ENCODE measurements at regions not wholly inside any gene's neighbourhood (a gene's known extent, or its start where the extent isn't known, plus 50 kb on each side); places are given as distances from the start of the nearest gene placed in this dataset.

- ATAC-seq (replicated peaks) (peak; percentile 77 to 78), DNase-seq (no peak)
- H3K27ac Mint-ChIP-seq: peak overlapping the region; percentile 37
- H3K9me3 Mint-ChIP-seq: no peaks in the 10 kb centered on the region
- peaks cover 32 to 48% of the 10 kb centered on the region in 2 donors for H3K4me1 Mint-ChIP-seq
- H3K4me3 Mint-ChIP-seq: no peak overlapping the region
- H3K36me3 Mint-ChIP-seq: no peaks in the 10 kb centered on the region
- no peaks in the 10 kb centered on the region for H3K27me3 Mint-ChIP-seq
These were observed 178.8 kb downstream of the REEP3 start for GRCh38 chr10:63699785-63700613.

- Mint-ChIP-seq H3K36me3 (no peaks in the 10 kb centered on the region), H3K4me3 (no peak overlapping the region), H3K27ac (peak overlapping the region; percentile 7), H3K27me3 (no peaks in the 10 kb centered on the region), H3K4me1 (peaks cover 32 to 48% of the 10 kb centered on the region in 2 donors), H3K9me3 (no peaks in the 10 kb centered on the region)
- no peak for ATAC-seq (replicated peaks)
- DNase-seq: no peak
These were observed 179.5 kb downstream of the REEP3 start for GRCh38 chr10:63700631-63701156.

GRCh38 chr10:63702092-63702491 is 180.9 kb downstream of the REEP3 start:
- Mint-ChIP-seq H3K27ac (no peak overlapping the region), H3K4me3 (no peak overlapping the region), H3K36me3 (no peaks in the 10 kb centered on the region), H3K27me3 (no peaks in the 10 kb centered on the region), H3K9me3 (no peaks in the 10 kb centered on the region), H3K4me1 (peaks cover 34 to 53% of the 10 kb centered on the region in 2 donors)
- ATAC-seq (replicated peaks): no peak
- no peak for DNase-seq

GRCh38 chr10:63703113-63703670 is 182.0 kb downstream of the REEP3 start:
- peak; percentile 68 to 71 for ATAC-seq (replicated peaks)
- H3K9me3 Mint-ChIP-seq: no peaks in the 10 kb centered on the region
- peak overlapping the region; percentile 10 to 56 for H3K4me3 Mint-ChIP-seq
- peaks cover 36 to 62% of the 10 kb centered on the region in 2 donors for H3K4me1 Mint-ChIP-seq
- no peaks in the 10 kb centered on the region for H3K27me3 Mint-ChIP-seq
- DNase-seq: peak; percentile 28
- peak overlapping the region; percentile 70 for H3K27ac Mint-ChIP-seq
- H3K36me3 Mint-ChIP-seq: no peaks in the 10 kb centered on the region

- Mint-ChIP-seq H3K27ac (peak overlapping the region; percentile 11), H3K36me3 (no peaks in the 10 kb centered on the region), H3K9me3 (no peaks in the 10 kb centered on the region), H3K27me3 (no peaks in the 10 kb centered on the region), H3K4me3 (peak overlapping the region in 1 of 2 donors; percentile 12), H3K4me1 (peaks cover 35 to 62% of the 10 kb centered on the region in 2 donors)
- DNase-seq (no peak), ATAC-seq (replicated peaks) (no peak)
These were observed 182.6 kb downstream of the REEP3 start for GRCh38 chr10:63703740-63704345.

GRCh38 chr10:63707254-63707910 is 186.2 kb downstream of the REEP3 start:
- H3K9me3 Mint-ChIP-seq: no peaks in the 10 kb centered on the region

GRCh38 chr10:63708421-63708820 is 187.2 kb downstream of the REEP3 start:
- ATAC-seq (replicated peaks): no peak
- H3K9me3 Mint-ChIP-seq: no peaks in the 10 kb centered on the region
- H3K4me1 Mint-ChIP-seq: peaks cover 42 to 77% of the 10 kb centered on the region in 2 donors
- no peaks in the 10 kb centered on the region for H3K27me3 Mint-ChIP-seq
- DNase-seq: no peak
- no peak overlapping the region for H3K4me3 Mint-ChIP-seq
- no peak overlapping the region for H3K27ac Mint-ChIP-seq
- no peaks in the 10 kb centered on the region for H3K36me3 Mint-ChIP-seq

More at GRCh38 chr10:63707254-63707910, 186.2 kb downstream of the REEP3 start:
- Mint-ChIP-seq H3K4me3 (peak overlapping the region in 1 of 2 donors; percentile 10), H3K27ac (peak overlapping the region; percentile 21), H3K36me3 (no peaks in the 10 kb centered on the region), H3K4me1 (peaks cover 43 to 73% of the 10 kb centered on the region in 2 donors), H3K27me3 (no peaks in the 10 kb centered on the region)
- peak; percentile 90 to 91 for ATAC-seq (replicated peaks)
- DNase-seq: peak; percentile 50

GRCh38 chr10:63710703-63711102 is 189.5 kb downstream of the REEP3 start:
- peaks cover 36 to 70% of the 10 kb centered on the region in 2 donors for H3K4me1 Mint-ChIP-seq
- ATAC-seq (replicated peaks) (peak; percentile 21 to 26), DNase-seq (no peak)
- H3K27me3 Mint-ChIP-seq: no peaks in the 10 kb centered on the region
- H3K4me3 Mint-ChIP-seq: peak overlapping the region; percentile 15 to 60
- H3K9me3 Mint-ChIP-seq: no peaks in the 10 kb centered on the region
- no peak overlapping the region for H3K27ac Mint-ChIP-seq
- no peaks in the 10 kb centered on the region for H3K36me3 Mint-ChIP-seq

- H3K9me3 Mint-ChIP-seq: no peaks in the 10 kb centered on the region
- H3K4me3 Mint-ChIP-seq: peak overlapping the region; percentile 15 to 60
- H3K36me3 Mint-ChIP-seq: no peaks in the 10 kb centered on the region
- H3K4me1 Mint-ChIP-seq: peaks cover 41 to 77% of the 10 kb centered on the region in 2 donors
- no peak overlapping the region for H3K27ac Mint-ChIP-seq
- no peaks in the 10 kb centered on the region for H3K27me3 Mint-ChIP-seq
- no peak for ATAC-seq (replicated peaks)
- no peak for DNase-seq
These were observed 190.2 kb downstream of the REEP3 start for GRCh38 chr10:63711361-63711760.

- DNase-seq (no peak), ATAC-seq (replicated peaks) (no peak)
- Mint-ChIP-seq H3K9me3 (no peaks in the 10 kb centered on the region), H3K27ac (no peak overlapping the region), H3K4me1 (peaks cover 39 to 77% of the 10 kb centered on the region in 2 donors), H3K4me3 (no peak overlapping the region), H3K36me3 (no peaks in the 10 kb centered on the region), H3K27me3 (no peaks in the 10 kb centered on the region)
These were observed 190.9 kb downstream of the REEP3 start for GRCh38 chr10:63711867-63712716.

- H3K4me3 Mint-ChIP-seq: no peak overlapping the region
- no peak for DNase-seq
These were observed 191.5 kb downstream of the REEP3 start for GRCh38 chr10:63712717-63713115.

GRCh38 chr10:63713191-63714144 is 192.3 kb downstream of the REEP3 start:
- ATAC-seq (replicated peaks) (no peak), DNase-seq (no peak)
- no peaks in the 10 kb centered on the region for H3K9me3 Mint-ChIP-seq

More at GRCh38 chr10:63712717-63713115, 191.5 kb downstream of the REEP3 start:
- H3K36me3 Mint-ChIP-seq: no peaks in the 10 kb centered on the region
- no peaks in the 10 kb centered on the region for H3K9me3 Mint-ChIP-seq
- no peak for ATAC-seq (replicated peaks)
- peaks cover 35 to 71% of the 10 kb centered on the region in 2 donors for H3K4me1 Mint-ChIP-seq
- no peak overlapping the region for H3K27ac Mint-ChIP-seq
- no peaks in the 10 kb centered on the region for H3K27me3 Mint-ChIP-seq

More at GRCh38 chr10:63713191-63714144, 192.3 kb downstream of the REEP3 start:
- H3K36me3 Mint-ChIP-seq: no peaks in the 10 kb centered on the region
- no peak overlapping the region for H3K27ac Mint-ChIP-seq
- peaks cover 34 to 63% of the 10 kb centered on the region in 2 donors for H3K4me1 Mint-ChIP-seq
- no peaks in the 10 kb centered on the region for H3K27me3 Mint-ChIP-seq
- no peak overlapping the region for H3K4me3 Mint-ChIP-seq
